ENCODE measurements at regions not wholly inside any gene's neighbourhood (a gene's known extent, or its start where the extent isn't known, plus 50 kb on each side); places are given as distances from the start of the nearest gene placed in this dataset.
"Not testable (repeated sequence)": the region's sequence is repeated elsewhere in the genome, so short reads cannot be mapped to it uniquely, and the experiment has no call there.

- no peak for DNase-seq
These were observed 83.7 kb upstream of the PRSS16 start for GRCh38 chr6:27163834-27164233.

- peak; percentile 28 for DNase-seq
These were observed 79.4 kb upstream of the PRSS16 start for GRCh38 chr6:27168108-27168507.

GRCh38 chr6:27168586-27169443 lies 78.7 kb upstream of the PRSS16 start:
- DNase-seq: peak; percentile 89

- DNase-seq: not testable (repeated sequence)
These were observed 74.8 kb upstream of the PRSS16 start for GRCh38 chr6:27172524-27173231.

GRCh38 chr6:27173232-27173601 lies 74.3 kb upstream of the PRSS16 start:
- DNase-seq: not testable (repeated sequence)

- no peak for DNase-seq
These were observed 72.5 kb upstream of the PRSS16 start for GRCh38 chr6:27174958-27175357.

- peak; percentile 21 for DNase-seq
These were observed 71.4 kb upstream of the PRSS16 start for GRCh38 chr6:27176096-27176495.

DNA sequence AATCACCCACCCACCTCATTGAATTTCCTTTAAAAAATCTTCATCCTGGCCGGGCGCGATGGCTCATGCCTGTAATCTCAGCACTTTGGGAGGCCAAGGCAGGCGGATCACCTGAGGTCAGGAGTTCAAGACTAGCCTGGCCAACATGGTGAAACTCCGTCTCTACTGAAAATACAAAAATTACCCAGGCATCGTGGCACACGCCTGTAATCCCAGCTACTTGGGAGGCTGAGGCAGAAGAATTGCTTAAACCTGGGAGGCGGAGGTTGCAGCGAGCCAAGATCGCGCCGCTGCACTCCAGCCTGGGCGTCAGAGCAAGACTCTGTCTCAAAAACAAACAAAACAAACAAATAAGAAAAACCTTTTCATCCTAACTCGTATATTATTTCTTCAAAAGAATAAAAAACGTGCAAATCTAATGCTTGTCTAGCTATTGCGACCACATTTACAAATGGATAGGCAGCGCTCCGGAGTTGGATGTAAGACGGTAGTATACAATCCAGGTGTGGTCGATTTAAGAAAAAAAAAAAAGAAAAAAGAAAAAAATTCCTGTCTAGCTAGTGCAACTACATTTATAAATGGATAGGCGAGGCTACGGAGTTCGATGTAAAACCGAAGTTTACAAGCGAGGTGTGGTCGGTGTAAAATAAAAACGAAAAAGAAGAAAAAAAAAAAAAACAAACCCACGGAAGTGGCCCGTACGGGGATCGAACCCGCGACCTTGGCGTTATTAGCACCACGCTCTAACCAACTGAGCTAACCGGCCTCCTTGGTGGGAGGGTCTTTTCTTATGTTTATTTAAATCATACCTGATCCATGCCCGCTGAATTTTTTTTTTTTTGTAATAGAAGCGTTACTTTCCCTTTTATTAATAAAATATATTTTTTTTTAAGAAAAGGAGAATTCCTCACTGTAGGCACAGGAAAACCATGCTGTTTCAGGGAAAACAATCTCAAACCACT lies 70.7 kb upstream of the PRSS16 start:
- DNase-seq: peak; percentile 43

GRCh38 chr6:27177485-27178406 lies 69.8 kb upstream of the PRSS16 start:
- peak; percentile 93 for DNase-seq

DNA sequence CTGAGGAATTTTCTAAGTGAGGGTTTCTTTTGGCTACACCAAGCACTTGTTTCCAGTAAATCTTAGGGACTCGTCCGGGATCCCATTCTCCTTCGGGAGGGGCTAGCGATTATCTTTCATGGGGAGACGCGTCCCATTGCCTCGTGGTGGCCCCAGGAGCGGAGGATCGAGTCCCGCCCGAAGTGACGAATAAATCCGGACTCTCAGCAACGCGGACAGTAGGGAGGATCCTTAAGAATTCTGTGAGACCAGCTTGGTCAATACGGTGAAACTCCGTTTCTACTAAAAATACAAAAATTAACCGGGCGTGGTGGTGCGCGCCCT lies 69.1 kb upstream of the PRSS16 start:
- no peak for DNase-seq

GRCh38 chr6:27178860-27179259 lies 68.6 kb upstream of the PRSS16 start:
- no peak for DNase-seq

- DNase-seq: no peak
These were observed 64.3 kb upstream of the PRSS16 start for GRCh38 chr6:27183060-27183832.

GRCh38 chr6:27187231-27188060 lies 60.1 kb upstream of the PRSS16 start:
- no peak for DNase-seq

- DNase-seq: peak; percentile 84
These were observed 59.2 kb upstream of the PRSS16 start for GRCh38 chr6:27188061-27188884.

- DNase-seq: peak; percentile 79
These were observed 58.5 kb upstream of the PRSS16 start for GRCh38 chr6:27188885-27189418.

- DNase-seq: no peak
These were observed 57.4 kb upstream of the PRSS16 start for GRCh38 chr6:27190126-27190525.

DNA sequence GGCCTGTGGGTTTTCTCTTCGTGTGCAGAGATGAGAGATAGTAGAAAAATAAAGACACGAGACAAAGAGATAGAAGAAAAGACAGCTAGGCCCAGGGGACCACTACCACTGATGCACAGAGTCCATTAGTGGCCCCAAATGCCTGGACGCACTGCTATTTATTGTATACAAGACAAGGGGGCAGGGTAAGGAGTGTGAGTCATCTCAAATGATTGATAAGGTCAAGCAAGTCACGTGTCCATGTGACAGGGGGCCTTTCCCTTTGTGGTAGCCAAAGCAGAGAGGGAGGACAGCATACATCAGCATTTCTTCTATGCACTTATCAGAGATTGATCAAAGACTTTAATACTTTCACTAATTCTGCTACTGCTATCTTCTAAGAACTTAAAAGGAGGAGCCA lies 53.0 kb upstream of the PRSS16 start:
- DNase-seq: not testable (repeated sequence)

DNA sequence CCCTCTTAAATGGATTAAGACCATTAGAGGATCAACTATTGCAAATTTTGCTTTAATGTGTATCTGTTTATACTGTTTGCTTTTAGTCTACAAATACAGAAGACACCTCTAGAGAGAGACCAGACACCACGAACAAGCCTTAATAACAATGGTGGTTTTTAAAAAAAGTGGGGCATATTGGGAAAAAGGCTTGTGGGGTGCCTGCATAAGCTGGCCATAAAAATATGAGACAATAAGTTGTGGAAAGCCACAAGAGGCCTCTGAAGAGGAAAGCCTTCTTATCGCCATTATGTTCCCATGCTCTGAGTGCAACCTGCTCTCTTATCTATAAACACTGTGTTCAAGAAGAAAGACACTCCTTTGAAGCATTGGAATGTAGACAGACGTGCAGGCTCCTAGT lies 52.0 kb upstream of the PRSS16 start:
- DNase-seq: not testable (repeated sequence)

Measured in fibroblast of skin of back (primary cell).